NT2/D1 (cell line): ENCODE measurements at regions not wholly inside any gene's neighbourhood (a gene's known extent, or its start where the extent isn't known, plus 50 kb on each side); places are given as distances from the start of the nearest gene placed in this dataset.

Source experiments
- SUZ12 ChIP-seq: IDR thresholded peaks from 2 replicates; pipeline ENCODE4 v1.6.1; 2011; ENCODE audit not compliant: insufficient read length, insufficient read depth; ENCODE audit errors: extremely low read depth
- YY1 ChIP-seq: IDR thresholded peaks from 2 replicates; pipeline ENCODE4 v1.6.1; 2011; ENCODE audit not compliant: insufficient read length, insufficient read depth
- ZNF274 ChIP-seq: IDR thresholded peaks from 2 replicates; pipeline ENCODE4 v1.6.1; 2011; ENCODE audit warnings: mild to moderate bottlenecking, low read depth, low read length

- TF ChIP-seq YY1 (no peak), SUZ12 (no peak), ZNF274 (no peak)
Observed at GRCh38 chr17:73698966-73699365, 54.7 kb upstream of the SDK2 start.
